K562 (cell line): ENCODE measurements at regions not wholly inside any gene's neighbourhood (a gene's known extent, or its start where the extent isn't known, plus 50 kb on each side); places are given as distances from the start of the nearest gene placed in this dataset.

ENCODE experiments used
- EZH2 ChIP-seq: IDR thresholded peaks from 2 replicates; pipeline ENCODE4 v1.6.1; 2012; ENCODE audit warnings: low read depth, mild to moderate bottlenecking, inconsistent platforms, low read length, borderline replicate concordance
- HOMEZ ChIP-seq: fragments of 250-450 bp; sonication (Bioruptor Pico); IDR thresholded peaks from 2 replicates; pipeline ENCODE4 v1.4.0; 2020; ENCODE audit warnings: mild to moderate bottlenecking, moderate library complexity
- L3MBTL2 ChIP-seq: fragments of 450-650 bp; IDR thresholded peaks from 2 replicates; pipeline ENCODE4 v1.6.1; 2016; ENCODE audit warnings: mild to moderate bottlenecking, moderate library complexity
- TARDBP ChIP-seq: fragments of 450-650 bp; IDR thresholded peaks from 2 replicates; pipeline ENCODE4 v1.6.1; 2016

GRCh38 chr11:38667359-38667758 lies 2069.3 kb upstream of the RAG2 start:
- TF ChIP-seq L3MBTL2, result no peak
- no peak for TF ChIP-seq TARDBP
- no peak for TF ChIP-seq EZH2
- no peak for TF ChIP-seq HOMEZ (CRISPR knock-in tag)
